Common myeloid progenitor, CD34-positive (primary cell): ENCODE measurements at regions not wholly inside any gene's neighbourhood (a gene's known extent, or its start where the extent isn't known, plus 50 kb on each side); places are given as distances from the start of the nearest gene placed in this dataset.
A peak's percentile ranks its signal among the peaks of the same experiment; 100 is the strongest.
"Not testable (repeated sequence)": the region's sequence is repeated elsewhere in the genome, so short reads cannot be mapped to it uniquely, and the experiment has no call there.

Source experiments
- CTCF ChIA-PET: fragments of 350-600 bp; sonication (Branson Sonifier 250); formaldehyde crosslinking; loops from one replicate; lab custom pipeline; 2021; ENCODE audit warnings: antibody characterized with exemption; lab: Charles Lee
- POLR2A ChIA-PET: fragments of 350-600 bp; sonication (Branson Sonifier 250); formaldehyde crosslinking; loops from one replicate; lab custom pipeline; 2021; ENCODE audit warnings: antibody characterized with exemption; lab: Charles Lee
- DNase-seq, 3 donors: peaks; one replicate each; pipeline versions ENCODE4 v3.0.0 to v3.0.0-alpha.2; 2013
- H3K27ac ChIP-seq, 2 experiments: 1 replicate in 1 of 2; 2 replicates in 1 of 2; pipeline ENCODE4 v1.7.0; 2013; ENCODE audit warnings: inconsistent platforms in 2 of 2, low read length in 2 of 2, mild to moderate bottlenecking in 2 of 2, low read depth in 1 of 2, moderate library complexity in 1 of 2; ENCODE audit not compliant: severe bottlenecking in 2 of 2, insufficient read depth in 1 of 2, poor library complexity in 1 of 2
- H3K27me3 ChIP-seq, 5 experiments: replicated peaks in 2 of 5; 1 replicate in 3 of 5; 2 replicates in 2 of 5; pipeline versions ENCODE4 v1.6.1 to v1.7.0; 2013; ENCODE audit warnings: low read length in 4 of 5, mild to moderate bottlenecking in 2 of 5, moderate library complexity in 2 of 5, inconsistent platforms in 1 of 5; ENCODE audit not compliant: insufficient read depth in 5 of 5, control insufficient read depth in 4 of 5
- H3K36me3 ChIP-seq, 4 experiments: 1 replicate in 2 of 4; 2 replicates in 2 of 4; pipeline versions ENCODE4 v1.6.1 to v1.7.0; 2013; ENCODE audit warnings: low read length in 3 of 4, control low read depth in 1 of 4, mild to moderate bottlenecking in 1 of 4; ENCODE audit not compliant: control insufficient read depth in 4 of 4, insufficient read depth in 4 of 4
- H3K4me1 ChIP-seq, 4 experiments: 1 replicate in 3 of 4; 2 replicates in 1 of 4; pipeline versions ENCODE4 v1.6.1 to v1.7.1; 2013; ENCODE audit warnings: low read length in 3 of 4, mild to moderate bottlenecking in 3 of 4, control low read depth in 1 of 4, inconsistent platforms in 1 of 4, moderate library complexity in 1 of 4; ENCODE audit not compliant: control insufficient read depth in 4 of 4, insufficient read depth in 4 of 4; ENCODE audit errors: control extremely low read depth in 1 of 4
- H3K4me3 ChIP-seq, 7 experiments: 1 replicate in 4 of 7; 2 replicates in 3 of 7; pipeline versions ENCODE4 v1.5.1 to v1.7.0; 2013; ENCODE audit warnings: mild to moderate bottlenecking in 7 of 7, low read length in 6 of 7, moderate library complexity in 6 of 7, inconsistent platforms in 2 of 7, low read depth in 2 of 7, control low read depth in 1 of 7; ENCODE audit not compliant: insufficient read depth in 4 of 7, control insufficient read depth in 1 of 7; ENCODE audit errors: extremely low read depth in 1 of 7
- H3K9me3 ChIP-seq, 5 experiments: 1 replicate in 4 of 5; 2 replicates in 1 of 5; pipeline versions ENCODE4 v1.6.1 to v1.7.1; 2013; ENCODE audit warnings: low read length in 4 of 5, mild to moderate bottlenecking in 2 of 5, inconsistent platforms in 1 of 5, low read depth in 1 of 5, moderate library complexity in 1 of 5; ENCODE audit not compliant: control insufficient read depth in 4 of 5, insufficient read depth in 2 of 5; ENCODE audit errors: control extremely low read depth in 1 of 5
- WGBS: methylation state at CpG from one replicate; pipeline ENCODE4 v1.1.5; 2013; ENCODE audit not compliant: insufficient coverage; 5-methylcytosine and 5-hydroxymethylcytosine counted together

GRCh38 chr9:67723185-67723584, 135.5 kb upstream of the ANKRD20A1 start:
- H3K27me3 ChIP-seq, H3K27ac ChIP-seq, DNase-seq, H3K4me1 ChIP-seq, POLR2A ChIA-PET, CTCF ChIA-PET, H3K9me3 ChIP-seq, H3K36me3 ChIP-seq: not testable (repeated sequence)
- no CpG with 5 or more reads among the region's 15 CpGs for WGBS
- peak overlapping the region in 2 of 7 experiments; percentile 48 to 57 for H3K4me3 ChIP-seq

GRCh38 chr9:67724885-67725284, 133.8 kb upstream of the ANKRD20A1 start:
- POLR2A ChIA-PET, H3K9me3 ChIP-seq, CTCF ChIA-PET, DNase-seq, H3K36me3 ChIP-seq, H3K4me1 ChIP-seq, H3K27ac ChIP-seq, H3K27me3 ChIP-seq, H3K4me3 ChIP-seq: not testable (repeated sequence)
- WGBS = no CpG with 5 or more reads among the region's 11 CpGs

GRCh38 chr9:67726213-67726988, 132.3 kb upstream of the ANKRD20A1 start:
- DNase-seq, H3K27ac ChIP-seq, H3K27me3 ChIP-seq, CTCF ChIA-PET, H3K4me1 ChIP-seq, H3K36me3 ChIP-seq, POLR2A ChIA-PET, H3K9me3 ChIP-seq: not testable (repeated sequence)
- no CpG with 5 or more reads among the region's 58 CpGs for WGBS
- peak overlapping the region in 1 of 7 experiments; percentile 30 for H3K4me3 ChIP-seq

- no CpG with 5 or more reads among the region's 4 CpGs for WGBS
Observed at GRCh38 chr9:67763133-67763532, 95.6 kb upstream of the ANKRD20A1 start.

GRCh38 chr9:67771807-67772206, 86.9 kb upstream of the ANKRD20A1 start:
- DNase-seq = not testable (repeated sequence)

More at GRCh38 chr9:67763133-67763532, 95.6 kb upstream of the ANKRD20A1 start:
- H3K27me3 ChIP-seq, H3K36me3 ChIP-seq, H3K4me3 ChIP-seq, POLR2A ChIA-PET, CTCF ChIA-PET, H3K4me1 ChIP-seq, H3K9me3 ChIP-seq, DNase-seq, H3K27ac ChIP-seq: not testable (repeated sequence)

GRCh38 chr9:67800170-67800569, 58.6 kb upstream of the ANKRD20A1 start:
- DNase-seq, H3K27me3 ChIP-seq, POLR2A ChIA-PET, H3K27ac ChIP-seq, H3K9me3 ChIP-seq, H3K4me1 ChIP-seq, CTCF ChIA-PET, H3K4me3 ChIP-seq, H3K36me3 ChIP-seq: not testable (repeated sequence)
- WGBS = no CpG with 5 or more reads among the region's 7 CpGs

More at GRCh38 chr9:67771807-67772206, 86.9 kb upstream of the ANKRD20A1 start:
- CTCF ChIA-PET, H3K27ac ChIP-seq, H3K9me3 ChIP-seq, H3K36me3 ChIP-seq, POLR2A ChIA-PET, H3K27me3 ChIP-seq, H3K4me1 ChIP-seq, H3K4me3 ChIP-seq: not testable (repeated sequence)
- no CpG with 5 or more reads among the region's 3 CpGs for WGBS
